ENCODE measurements at regions not wholly inside any gene's neighbourhood (a gene's known extent, or its start where the extent isn't known, plus 50 kb on each side); places are given as distances from the start of the nearest gene placed in this dataset.

DNA sequence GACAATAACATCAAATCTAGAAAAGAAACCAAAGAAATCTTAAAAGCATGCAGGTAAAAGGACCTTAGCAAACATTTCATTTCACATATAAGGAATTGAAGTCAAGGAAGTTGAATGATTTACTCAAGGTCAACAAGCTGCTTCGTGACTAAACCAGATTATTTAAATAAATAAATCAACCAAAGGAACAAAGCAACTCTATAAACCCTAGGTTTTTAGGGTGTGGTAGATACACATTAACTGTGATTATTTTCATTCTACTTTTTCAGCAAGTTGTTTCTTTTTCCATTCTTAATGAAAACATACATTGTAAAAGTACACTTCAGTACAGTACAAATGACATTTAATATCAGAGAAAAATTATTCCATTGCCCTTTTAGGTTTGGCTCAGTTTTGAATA, 382.0 kb upstream of the STEAP1 start:
- in situ Hi-C loops (cut with MboI; ENCODE audit: low sequenced_read_pairs, unreplicated experiment): no loop called here
- TF ChIP-seq, protein P1, sequence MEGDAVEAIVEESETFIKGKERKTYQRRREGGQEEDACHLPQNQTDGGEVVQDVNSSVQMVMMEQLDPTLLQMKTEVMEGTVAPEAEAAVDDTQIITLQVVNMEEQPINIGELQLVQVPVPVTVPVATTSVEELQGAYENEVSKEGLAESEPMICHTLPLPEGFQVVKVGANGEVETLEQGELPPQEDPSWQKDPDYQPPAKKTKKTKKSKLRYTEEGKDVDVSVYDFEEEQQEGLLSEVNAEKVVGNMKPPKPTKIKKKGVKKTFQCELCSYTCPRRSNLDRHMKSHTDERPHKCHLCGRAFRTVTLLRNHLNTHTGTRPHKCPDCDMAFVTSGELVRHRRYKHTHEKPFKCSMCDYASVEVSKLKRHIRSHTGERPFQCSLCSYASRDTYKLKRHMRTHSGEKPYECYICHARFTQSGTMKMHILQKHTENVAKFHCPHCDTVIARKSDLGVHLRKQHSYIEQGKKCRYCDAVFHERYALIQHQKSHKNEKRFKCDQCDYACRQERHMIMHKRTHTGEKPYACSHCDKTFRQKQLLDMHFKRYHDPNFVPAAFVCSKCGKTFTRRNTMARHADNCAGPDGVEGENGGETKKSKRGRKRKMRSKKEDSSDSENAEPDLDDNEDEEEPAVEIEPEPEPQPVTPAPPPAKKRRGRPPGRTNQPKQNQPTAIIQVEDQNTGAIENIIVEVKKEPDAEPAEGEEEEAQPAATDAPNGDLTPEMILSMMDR (IDR thresholded peaks at IDR 0.05; ENCODE audit: borderline replicate concordance, control extremely low read depth, extremely low read depth, insufficient read depth, missing control alignments): no peak
- DNase-seq (ENCODE audit: low spot score): no peak

DNA sequence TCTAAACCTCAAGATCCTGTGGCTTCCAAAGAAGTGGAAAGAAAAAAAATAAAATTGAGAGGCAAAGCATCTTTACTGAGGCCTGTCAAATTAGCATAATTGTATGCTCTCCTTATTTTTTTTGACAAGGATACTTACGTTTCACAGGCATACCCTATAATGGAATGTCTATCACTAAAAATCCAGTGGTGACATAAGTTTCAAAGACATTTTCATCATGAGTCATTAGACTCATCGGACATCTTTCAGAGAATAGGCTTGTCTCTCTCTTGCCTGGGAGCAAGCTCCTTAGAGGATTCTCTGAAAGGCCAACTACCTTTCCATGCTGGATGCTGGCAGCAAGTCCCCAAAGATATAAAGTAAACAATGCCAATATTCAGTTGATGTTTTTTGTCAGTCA, 380.7 kb upstream of the STEAP1 start:
- TF ChIP-seq, protein P1 (IDR thresholded peaks at IDR 0.05; ENCODE audit: borderline replicate concordance, control extremely low read depth, extremely low read depth, insufficient read depth, missing control alignments): no peak
- in situ Hi-C loops (cut with MboI; ENCODE audit: low sequenced_read_pairs, unreplicated experiment): no loop called here
- DNase-seq (ENCODE audit: low spot score): no peak

DNA sequence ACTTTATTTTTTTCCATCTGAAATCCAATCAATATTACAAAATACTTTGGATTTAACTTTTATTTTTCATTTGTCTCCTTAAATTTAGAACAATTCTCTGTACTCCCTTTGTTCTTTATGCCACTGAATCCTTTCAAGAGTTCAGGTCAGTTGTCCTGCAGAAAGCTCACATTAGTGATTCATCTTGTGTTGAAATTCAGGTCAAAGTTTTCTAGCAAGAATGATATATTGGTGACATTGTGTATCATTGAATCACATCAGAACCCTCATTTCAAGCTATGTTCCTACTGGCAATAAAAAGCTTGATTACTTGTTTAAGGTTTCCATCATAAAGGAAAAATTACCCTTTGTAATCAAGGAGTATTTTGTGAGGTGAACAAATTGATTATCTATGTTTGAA, 378.8 kb upstream of the STEAP1 start:
- no peak for DNase-seq (ENCODE audit: low spot score)
- in situ Hi-C loops (cut with MboI; ENCODE audit: low sequenced_read_pairs, unreplicated experiment): no loop called here
- TF ChIP-seq, protein P1 (IDR thresholded peaks at IDR 0.05; ENCODE audit: borderline replicate concordance, control extremely low read depth, extremely low read depth, insufficient read depth, missing control alignments): no peak

DNA sequence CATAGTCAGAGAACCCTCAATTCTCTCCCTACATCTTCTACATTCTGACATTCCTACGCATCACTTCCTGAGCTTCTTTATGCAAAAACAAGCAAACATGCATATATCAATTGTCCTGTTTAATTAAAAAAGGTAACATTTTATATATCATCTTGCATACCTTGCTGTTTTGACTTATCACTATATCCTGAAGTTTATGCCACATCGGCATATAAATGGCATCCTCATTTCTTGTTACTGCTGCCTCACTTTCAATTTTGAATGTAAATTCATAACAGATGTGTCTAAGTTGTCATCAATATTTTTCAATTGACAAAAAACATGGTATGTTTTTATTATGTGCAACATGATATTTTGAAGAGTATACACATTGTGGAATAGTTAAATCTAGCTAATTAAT, 377.3 kb upstream of the STEAP1 start:
- no peak for DNase-seq (ENCODE audit: low spot score)
- in situ Hi-C loops (cut with MboI; ENCODE audit: low sequenced_read_pairs, unreplicated experiment): no loop called here
- TF ChIP-seq, protein P1 (IDR thresholded peaks at IDR 0.05; ENCODE audit: borderline replicate concordance, control extremely low read depth, extremely low read depth, insufficient read depth, missing control alignments): no peak

DNA sequence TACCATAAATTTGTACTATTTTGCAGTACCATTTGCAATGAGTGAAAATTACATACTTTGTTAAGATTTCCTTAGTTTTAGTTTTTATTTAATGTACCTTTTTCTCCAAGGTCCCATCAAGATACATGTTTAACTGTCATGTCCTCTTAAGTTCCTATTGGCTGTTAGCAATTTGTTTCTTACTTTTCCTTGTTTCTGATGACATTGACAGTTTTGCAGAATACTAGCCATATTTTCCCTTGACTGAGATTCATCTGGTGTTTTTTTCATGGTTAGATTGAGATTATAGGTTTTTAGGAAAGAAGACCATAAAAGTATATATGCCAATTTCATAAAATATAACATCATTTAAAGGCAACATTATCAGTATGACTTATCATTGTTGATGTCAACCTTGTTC, 376.8 kb upstream of the STEAP1 start:
- no peak for DNase-seq (ENCODE audit: low spot score)
- in situ Hi-C loops (cut with MboI; ENCODE audit: low sequenced_read_pairs, unreplicated experiment): no loop called here
- TF ChIP-seq, protein P1 (IDR thresholded peaks at IDR 0.05; ENCODE audit: borderline replicate concordance, control extremely low read depth, extremely low read depth, insufficient read depth, missing control alignments): no peak

DNA sequence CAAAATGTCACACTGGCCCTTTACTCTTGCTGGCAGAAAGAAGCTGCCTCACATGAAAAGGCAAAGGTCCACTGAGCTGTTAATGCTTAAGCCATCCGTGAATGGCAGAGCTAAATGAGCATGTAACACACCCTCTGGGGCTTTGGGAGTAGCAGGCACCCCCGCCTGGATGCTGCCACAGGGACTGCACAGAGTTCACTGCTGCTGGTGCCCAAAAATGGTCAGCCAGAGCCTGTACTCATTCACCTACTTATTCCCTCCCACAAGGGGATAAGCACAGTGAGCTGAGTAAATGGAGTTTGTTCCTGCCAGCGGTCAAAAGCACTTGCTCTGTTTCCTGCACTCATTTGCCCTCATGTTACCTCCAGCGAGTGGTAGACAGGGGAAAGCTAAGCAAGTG, 374.0 kb upstream of the STEAP1 start:
- TF ChIP-seq, protein P1 (IDR thresholded peaks at IDR 0.05; ENCODE audit: borderline replicate concordance, control extremely low read depth, extremely low read depth, insufficient read depth, missing control alignments): no peak
- DNase-seq (ENCODE audit: low spot score): no peak
- in situ Hi-C loops (cut with MboI; ENCODE audit: low sequenced_read_pairs, unreplicated experiment): no loop called here

DNA sequence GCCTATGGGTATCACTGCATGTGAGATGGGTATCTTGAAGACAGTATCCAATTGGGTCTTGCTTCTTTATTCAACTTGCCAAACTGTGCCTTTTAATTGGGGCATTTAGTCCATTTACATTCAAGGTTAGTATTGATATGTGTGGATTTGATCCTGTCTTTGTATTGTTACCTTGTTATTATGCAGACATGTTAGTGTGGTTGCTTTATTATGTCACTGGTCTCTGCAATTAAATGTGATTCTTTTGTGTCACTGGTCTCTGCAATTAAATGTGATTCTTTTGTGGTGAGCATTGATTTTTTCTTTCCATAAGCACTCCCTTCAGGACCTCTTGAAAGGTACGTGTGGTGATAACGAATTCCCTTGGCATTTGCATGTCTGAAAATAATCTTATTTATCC, 357.8 kb upstream of the STEAP1 start:
- TF ChIP-seq, protein P1 (IDR thresholded peaks at IDR 0.05; ENCODE audit: borderline replicate concordance, control extremely low read depth, extremely low read depth, insufficient read depth, missing control alignments): no peak
- in situ Hi-C loops (cut with MboI; ENCODE audit: low sequenced_read_pairs, unreplicated experiment): no loop called here
- DNase-seq (ENCODE audit: low spot score): no peak

All from GM13976 (cell line).